ENCODE measurements at regions not wholly inside any gene's neighbourhood (a gene's known extent, or its start where the extent isn't known, plus 50 kb on each side); places are given as distances from the start of the nearest gene placed in this dataset.
"Not testable (repeated sequence)": the region's sequence is repeated elsewhere in the genome, so short reads cannot be mapped to it uniquely, and the experiment has no call there.

DNA sequence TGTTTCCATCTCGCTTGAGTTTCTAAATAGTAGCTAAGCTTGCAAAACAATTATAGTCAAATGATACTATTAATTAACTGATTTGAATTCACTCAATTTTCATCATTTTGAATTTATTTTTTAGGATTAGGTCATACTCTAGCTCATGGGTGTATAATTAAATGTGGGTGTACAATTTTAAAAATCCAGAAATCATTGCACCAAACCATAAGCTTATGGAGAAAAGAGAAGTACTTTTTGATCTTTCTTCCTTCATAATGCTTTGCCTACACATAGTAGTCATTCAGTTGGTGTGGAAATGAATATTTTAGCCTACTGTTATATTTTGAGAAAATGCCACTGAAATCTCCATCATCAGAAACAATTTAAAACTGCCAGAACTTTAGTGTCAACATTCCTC, 175.1 kb downstream of the CD47 start:
- Mint-ChIP-seq H3K9me3 (ENCODE audit: low read depth, unreplicated experiment) (no peaks in the 10 kb centered on the region), H3K4me1 (ENCODE audit: low read depth, unreplicated experiment) (no peaks in the 10 kb centered on the region), H3K27me3 (ENCODE audit: unreplicated experiment) (no peaks in the 10 kb centered on the region), H3K27ac (ENCODE audit: unreplicated experiment) (no peak overlapping the region), H3K36me3 (ENCODE audit: insufficient read depth, unreplicated experiment) (no peaks in the 10 kb centered on the region), H3K4me3 (ENCODE audit: low read depth, unreplicated experiment) (no peak overlapping the region)
- TF ChIP-seq, protein P1, sequence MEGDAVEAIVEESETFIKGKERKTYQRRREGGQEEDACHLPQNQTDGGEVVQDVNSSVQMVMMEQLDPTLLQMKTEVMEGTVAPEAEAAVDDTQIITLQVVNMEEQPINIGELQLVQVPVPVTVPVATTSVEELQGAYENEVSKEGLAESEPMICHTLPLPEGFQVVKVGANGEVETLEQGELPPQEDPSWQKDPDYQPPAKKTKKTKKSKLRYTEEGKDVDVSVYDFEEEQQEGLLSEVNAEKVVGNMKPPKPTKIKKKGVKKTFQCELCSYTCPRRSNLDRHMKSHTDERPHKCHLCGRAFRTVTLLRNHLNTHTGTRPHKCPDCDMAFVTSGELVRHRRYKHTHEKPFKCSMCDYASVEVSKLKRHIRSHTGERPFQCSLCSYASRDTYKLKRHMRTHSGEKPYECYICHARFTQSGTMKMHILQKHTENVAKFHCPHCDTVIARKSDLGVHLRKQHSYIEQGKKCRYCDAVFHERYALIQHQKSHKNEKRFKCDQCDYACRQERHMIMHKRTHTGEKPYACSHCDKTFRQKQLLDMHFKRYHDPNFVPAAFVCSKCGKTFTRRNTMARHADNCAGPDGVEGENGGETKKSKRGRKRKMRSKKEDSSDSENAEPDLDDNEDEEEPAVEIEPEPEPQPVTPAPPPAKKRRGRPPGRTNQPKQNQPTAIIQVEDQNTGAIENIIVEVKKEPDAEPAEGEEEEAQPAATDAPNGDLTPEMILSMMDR (IDR thresholded peaks at IDR 0.05; ENCODE audit: unreplicated experiment) = no peak
- intact Hi-C loops (cut with micrococcal nuclease; ENCODE audit: unreplicated experiment) = no loop called here
- no peak for DNase-seq
- BruUV-seq (replicated peaks) = no TSS peak
- CTCF ChIA-PET = no interaction called here

DNA sequence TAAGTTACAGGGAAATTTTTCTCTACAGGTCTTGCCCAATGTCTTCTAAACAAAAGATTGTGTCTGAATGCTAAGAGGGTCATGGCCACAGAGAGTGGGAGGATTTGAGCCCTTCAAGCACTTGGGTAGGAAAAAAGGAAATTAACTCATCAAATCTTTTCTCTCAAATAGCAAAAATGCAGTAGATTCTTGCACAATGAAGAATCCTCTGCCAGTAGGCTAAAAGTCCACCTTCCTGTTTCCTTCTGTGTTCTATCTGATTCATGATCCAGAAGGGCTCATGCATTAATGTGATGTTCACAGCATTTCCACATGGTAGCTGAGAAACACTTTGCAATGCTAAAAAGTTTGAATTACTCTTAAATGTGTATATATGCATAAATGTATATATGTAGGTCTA, 177.1 kb downstream of the CD47 start:
- intact Hi-C loops (cut with micrococcal nuclease; ENCODE audit: unreplicated experiment) = no loop called here
- Mint-ChIP-seq H3K4me1 (ENCODE audit: low read depth, unreplicated experiment) (no peaks in the 10 kb centered on the region), H3K36me3 (ENCODE audit: insufficient read depth, unreplicated experiment) (no peaks in the 10 kb centered on the region), H3K9me3 (ENCODE audit: low read depth, unreplicated experiment) (no peaks in the 10 kb centered on the region), H3K27me3 (ENCODE audit: unreplicated experiment) (no peaks in the 10 kb centered on the region), H3K27ac (ENCODE audit: unreplicated experiment) (no peak overlapping the region), H3K4me3 (ENCODE audit: low read depth, unreplicated experiment) (no peak overlapping the region)
- TF ChIP-seq, protein P1 (IDR thresholded peaks at IDR 0.05; ENCODE audit: unreplicated experiment) = no peak
- CTCF ChIA-PET = no interaction called here
- BruUV-seq (replicated peaks) = no TSS peak
- no peak for DNase-seq

- intact Hi-C loops (cut with micrococcal nuclease; ENCODE audit: unreplicated experiment) = no loop called here
- no TSS peak for BruUV-seq (replicated peaks)
- TF ChIP-seq, protein P1 (IDR thresholded peaks at IDR 0.05; ENCODE audit: unreplicated experiment) = no peak
- CTCF ChIA-PET = no interaction called here
- no peaks in the 10 kb centered on the region for H3K36me3 Mint-ChIP-seq (ENCODE audit: insufficient read depth, unreplicated experiment)
- no peak overlapping the region for H3K4me3 Mint-ChIP-seq (ENCODE audit: low read depth, unreplicated experiment)
- H3K27me3 Mint-ChIP-seq (ENCODE audit: unreplicated experiment) = no peaks in the 10 kb centered on the region
- H3K27ac Mint-ChIP-seq (ENCODE audit: unreplicated experiment) = no peak overlapping the region
- H3K4me1 Mint-ChIP-seq (ENCODE audit: low read depth, unreplicated experiment) = no peaks in the 10 kb centered on the region
- DNase-seq = no peak
- H3K9me3 Mint-ChIP-seq (ENCODE audit: low read depth, unreplicated experiment) = no peaks in the 10 kb centered on the region
Measured at GRCh38 chr3:107911337-107912000, 179.4 kb downstream of the CD47 start.

DNA sequence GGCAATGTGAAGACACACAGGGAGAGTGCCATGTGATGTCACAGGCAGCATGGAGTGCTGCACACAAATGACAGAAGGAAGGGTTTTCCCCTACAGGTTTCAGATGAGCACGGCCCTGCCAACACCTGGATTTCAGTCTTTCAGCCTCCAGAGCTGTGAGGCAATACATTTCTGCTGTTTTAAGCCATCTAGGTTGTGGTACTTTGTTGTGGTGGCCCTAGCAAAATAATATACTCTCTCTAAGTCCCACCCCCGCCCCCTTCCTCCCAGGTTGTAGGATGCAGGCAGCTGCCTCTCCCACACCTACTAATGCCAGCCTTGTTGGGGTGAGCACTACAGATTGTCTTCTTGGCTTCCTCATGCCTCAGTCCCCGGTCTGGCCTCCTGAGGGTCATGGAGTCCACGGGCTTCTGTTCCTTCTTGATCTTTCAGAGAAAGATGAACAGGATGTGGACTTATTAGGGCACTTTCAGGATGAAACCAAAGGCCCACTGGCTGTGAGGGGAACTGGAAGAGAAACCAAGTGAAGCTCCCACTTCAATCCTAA, 180.0 kb downstream of the CD47 start:
- Mint-ChIP-seq H3K4me3 (ENCODE audit: low read depth, unreplicated experiment) (no peak overlapping the region), H3K27ac (ENCODE audit: unreplicated experiment) (no peak overlapping the region), H3K4me1 (ENCODE audit: low read depth, unreplicated experiment) (no peaks in the 10 kb centered on the region), H3K36me3 (ENCODE audit: insufficient read depth, unreplicated experiment) (no peaks in the 10 kb centered on the region), H3K9me3 (ENCODE audit: low read depth, unreplicated experiment) (no peaks in the 10 kb centered on the region), H3K27me3 (ENCODE audit: unreplicated experiment) (no peaks in the 10 kb centered on the region)
- TF ChIP-seq, protein P1 (IDR thresholded peaks at IDR 0.05; ENCODE audit: unreplicated experiment) = no peak
- CTCF ChIA-PET = no interaction called here
- intact Hi-C loops (cut with micrococcal nuclease; ENCODE audit: unreplicated experiment) = no loop called here
- DNase-seq = no peak
- no TSS peak for BruUV-seq (replicated peaks)

DNA sequence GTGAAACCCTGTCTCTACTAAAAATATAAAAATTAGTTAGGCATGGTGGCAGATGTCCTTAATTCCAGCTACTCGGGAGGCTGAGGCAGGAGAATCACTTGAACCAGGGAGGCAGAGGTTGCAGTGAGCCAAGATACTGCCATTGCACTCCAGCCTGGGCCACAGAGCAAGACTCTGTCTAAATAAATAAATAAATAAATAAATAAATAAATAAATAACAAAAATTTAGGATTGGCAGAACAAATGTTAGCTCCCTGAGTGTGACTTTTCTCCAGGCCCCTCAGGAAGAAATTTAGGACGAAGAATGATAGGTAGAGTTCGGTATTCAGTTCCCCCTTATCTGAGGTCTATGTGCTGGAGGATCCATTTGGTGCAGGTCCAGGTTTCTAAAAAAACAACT, 181.2 kb downstream of the CD47 start:
- H3K27ac Mint-ChIP-seq (ENCODE audit: unreplicated experiment); H3K36me3 Mint-ChIP-seq (ENCODE audit: insufficient read depth, unreplicated experiment); BruUV-seq (replicated peaks); CTCF ChIA-PET; DNase-seq; intact Hi-C loops (cut with micrococcal nuclease; ENCODE audit: unreplicated experiment); H3K4me3 Mint-ChIP-seq (ENCODE audit: low read depth, unreplicated experiment); H3K27me3 Mint-ChIP-seq (ENCODE audit: unreplicated experiment); H3K9me3 Mint-ChIP-seq (ENCODE audit: low read depth, unreplicated experiment): not testable (repeated sequence)
- H3K4me1 Mint-ChIP-seq (ENCODE audit: low read depth, unreplicated experiment) = peaks cover 10% of the 10 kb centered on the region
